ENCODE measurements at regions not wholly inside any gene's neighbourhood (a gene's known extent, or its start where the extent isn't known, plus 50 kb on each side); places are given as distances from the start of the nearest gene placed in this dataset.

DNA sequence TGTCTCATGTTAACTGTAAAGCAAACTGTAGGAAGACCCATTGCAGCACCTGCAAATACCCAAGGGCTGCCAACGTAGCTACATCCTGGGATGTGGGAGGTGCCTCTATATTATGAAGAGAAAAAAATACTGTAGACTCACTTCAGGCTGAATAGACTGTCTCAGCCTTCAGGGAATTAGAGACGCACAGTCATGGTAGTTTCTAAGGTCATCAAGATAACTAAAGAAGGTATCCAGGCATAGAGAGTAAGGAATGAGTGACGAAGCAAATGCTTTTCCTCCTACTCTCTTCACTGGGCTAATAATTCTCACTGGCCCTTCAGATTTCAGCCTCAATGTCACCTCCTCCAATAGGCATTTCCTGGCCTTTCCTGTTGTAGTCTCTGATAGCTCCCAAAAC, 121.6 kb upstream of the ECI2 start:
- TF ChIP-seq, protein P1, sequence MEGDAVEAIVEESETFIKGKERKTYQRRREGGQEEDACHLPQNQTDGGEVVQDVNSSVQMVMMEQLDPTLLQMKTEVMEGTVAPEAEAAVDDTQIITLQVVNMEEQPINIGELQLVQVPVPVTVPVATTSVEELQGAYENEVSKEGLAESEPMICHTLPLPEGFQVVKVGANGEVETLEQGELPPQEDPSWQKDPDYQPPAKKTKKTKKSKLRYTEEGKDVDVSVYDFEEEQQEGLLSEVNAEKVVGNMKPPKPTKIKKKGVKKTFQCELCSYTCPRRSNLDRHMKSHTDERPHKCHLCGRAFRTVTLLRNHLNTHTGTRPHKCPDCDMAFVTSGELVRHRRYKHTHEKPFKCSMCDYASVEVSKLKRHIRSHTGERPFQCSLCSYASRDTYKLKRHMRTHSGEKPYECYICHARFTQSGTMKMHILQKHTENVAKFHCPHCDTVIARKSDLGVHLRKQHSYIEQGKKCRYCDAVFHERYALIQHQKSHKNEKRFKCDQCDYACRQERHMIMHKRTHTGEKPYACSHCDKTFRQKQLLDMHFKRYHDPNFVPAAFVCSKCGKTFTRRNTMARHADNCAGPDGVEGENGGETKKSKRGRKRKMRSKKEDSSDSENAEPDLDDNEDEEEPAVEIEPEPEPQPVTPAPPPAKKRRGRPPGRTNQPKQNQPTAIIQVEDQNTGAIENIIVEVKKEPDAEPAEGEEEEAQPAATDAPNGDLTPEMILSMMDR (IDR thresholded peaks at IDR 0.05) = no peak
- no peak for TF ChIP-seq POLR2A (IDR thresholded peaks at IDR 0.05)
